BLaER1 treated with 17β-estradiol and CSF1 and Interleukin-3, amounts not matched to agents 10 nM and 100 nM (cell line): ENCODE measurements at regions not wholly inside any gene's neighbourhood (a gene's known extent, or its start where the extent isn't known, plus 50 kb on each side); places are given as distances from the start of the nearest gene placed in this dataset.
"Not testable (repeated sequence)": the region's sequence is repeated elsewhere in the genome, so short reads cannot be mapped to it uniquely, and the experiment has no call there.

Experiments
- H3K27ac ChIP-seq, 11 experiments: shearing (Covaris generic); formaldehyde crosslinking; 2 replicates each; pipeline ENCODE4 v1.8.1; 2022
- H3K27me3 ChIP-seq, 11 experiments: shearing (Covaris generic); formaldehyde crosslinking; 2 replicates each; pipeline ENCODE4 v1.8.1; 2022
- H3K36me3 ChIP-seq, 11 experiments: shearing (Covaris generic); formaldehyde crosslinking; 2 replicates each; pipeline ENCODE4 v1.8.1; 2022
- H3K4me1 ChIP-seq, 10 experiments: shearing (Covaris generic); formaldehyde crosslinking; 2 replicates each; pipeline ENCODE4 v1.8.1; 2022
- H3K4me2 ChIP-seq, 11 experiments: shearing (Covaris generic); formaldehyde crosslinking; 2 replicates each; pipeline ENCODE4 v1.8.1; 2022
- H3K4me3 ChIP-seq, 10 experiments: shearing (Covaris generic); formaldehyde crosslinking; 2 replicates each; pipeline ENCODE4 v1.8.1; 2022
- H3K9ac ChIP-seq, 11 experiments: shearing (Covaris generic); formaldehyde crosslinking; 2 replicates each; pipeline ENCODE4 v1.8.1; 2022
- H3K9me3 ChIP-seq, 11 experiments: shearing (Covaris generic); formaldehyde crosslinking; replicated peaks in 1 of 11; 2 replicates each; pipeline ENCODE4 v1.8.1; 2022
- H4K20me1 ChIP-seq, 11 experiments: shearing (Covaris generic); formaldehyde crosslinking; 2 replicates each; pipeline ENCODE4 v1.8.1; 2022
- Cebpa-rat ChIP-seq, 11 experiments: shearing (Covaris generic); IDR thresholded peaks; 2 replicates each; pipeline ENCODE4 v1.8.1; 2022

DNA sequence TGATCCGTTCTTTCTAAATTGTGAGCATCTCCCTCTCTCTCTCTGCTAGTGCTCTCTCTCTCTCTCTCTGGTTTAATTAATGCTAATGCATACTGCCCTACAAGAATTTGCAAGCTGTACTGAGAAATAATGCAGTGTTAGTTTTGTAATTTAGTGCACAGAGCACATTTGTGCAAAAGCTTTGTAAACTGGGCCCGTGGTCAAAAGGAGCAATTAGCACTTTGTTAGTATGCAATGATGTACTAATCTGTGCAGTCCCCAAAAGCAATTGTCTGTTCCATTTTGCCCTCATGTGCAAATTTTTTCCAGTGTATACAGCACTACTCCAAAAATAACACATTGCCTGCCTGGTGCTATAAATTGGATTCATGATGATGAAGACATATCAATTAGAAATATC, 184.6 kb upstream of the CMC1 start:
- no peak for TF ChIP-seq Cebpa-rat (IDR thresholded peaks at IDR 0.05)
- Histone ChIP-seq H3K9ac (no peak overlapping the region), H3K4me1 (peaks cover 0 to 9% (median 0%) of the 10 kb centered on the region in 10 experiments; a peak in 2 of 20 replicates), H3K4me3 (no peak overlapping the region), H3K27ac (no peak overlapping the region), H3K27me3 (no peaks in the 10 kb centered on the region), H3K36me3 (no peaks in the 10 kb centered on the region), H3K9me3 (no peaks in the 10 kb centered on the region), H4K20me1 (no peaks in the 10 kb centered on the region), H3K4me2 (no peak overlapping the region)

DNA sequence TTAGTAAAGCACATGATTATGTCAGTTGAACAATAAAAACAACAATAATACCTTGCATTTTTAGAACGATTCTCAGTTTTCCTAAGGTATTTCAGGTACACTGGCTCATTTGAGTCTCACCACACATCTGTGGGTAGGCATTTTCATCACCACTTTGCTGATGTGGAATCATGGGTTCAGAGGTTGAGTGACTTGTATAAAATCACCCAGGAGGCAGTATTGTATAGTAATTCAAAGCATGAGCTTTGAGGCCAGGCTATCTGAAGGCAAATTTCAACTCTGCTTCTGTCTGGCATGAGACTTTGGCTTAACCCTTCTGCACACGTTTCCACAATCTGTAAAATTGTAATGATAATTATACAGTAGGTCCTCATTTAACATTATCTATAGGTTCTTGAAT, 183.9 kb upstream of the CMC1 start:
- Histone ChIP-seq H4K20me1 (no peaks in the 10 kb centered on the region), H3K9ac (no peak overlapping the region), H3K4me2 (no peak overlapping the region), H3K36me3 (no peaks in the 10 kb centered on the region), H3K4me1 (peaks cover 0 to 9% (median 0%) of the 10 kb centered on the region in 10 experiments; a peak in 2 of 20 replicates), H3K27ac (no peak overlapping the region), H3K9me3 (no peaks in the 10 kb centered on the region), H3K4me3 (no peak overlapping the region), H3K27me3 (no peaks in the 10 kb centered on the region)
- no peak for TF ChIP-seq Cebpa-rat (IDR thresholded peaks at IDR 0.05)

DNA sequence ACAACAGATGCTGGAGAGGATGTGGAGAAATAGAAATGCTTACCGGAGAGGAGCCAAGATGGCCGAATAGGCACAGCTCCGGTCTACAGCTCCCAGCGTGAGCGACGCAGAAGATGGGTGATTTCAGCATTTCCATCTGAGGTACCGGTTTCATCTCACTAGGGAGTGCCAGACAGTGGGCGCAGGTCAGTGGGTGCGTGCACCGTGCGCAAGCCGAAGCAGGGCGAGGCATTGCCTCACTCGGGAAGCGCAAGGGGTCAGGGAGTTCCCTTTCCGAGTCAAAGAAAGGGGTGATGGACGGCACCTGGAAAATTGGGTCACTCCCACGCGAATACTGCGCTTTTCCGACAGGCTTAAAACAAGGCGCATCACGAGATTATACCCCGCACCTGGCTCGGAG, 182.2 kb upstream of the CMC1 start:
- H3K4me2 ChIP-seq, H3K4me3 ChIP-seq, H3K4me1 ChIP-seq, H3K9ac ChIP-seq, H3K27ac ChIP-seq, H3K27me3 ChIP-seq, H4K20me1 ChIP-seq, H3K36me3 ChIP-seq, H3K9me3 ChIP-seq: not testable (repeated sequence)

DNA sequence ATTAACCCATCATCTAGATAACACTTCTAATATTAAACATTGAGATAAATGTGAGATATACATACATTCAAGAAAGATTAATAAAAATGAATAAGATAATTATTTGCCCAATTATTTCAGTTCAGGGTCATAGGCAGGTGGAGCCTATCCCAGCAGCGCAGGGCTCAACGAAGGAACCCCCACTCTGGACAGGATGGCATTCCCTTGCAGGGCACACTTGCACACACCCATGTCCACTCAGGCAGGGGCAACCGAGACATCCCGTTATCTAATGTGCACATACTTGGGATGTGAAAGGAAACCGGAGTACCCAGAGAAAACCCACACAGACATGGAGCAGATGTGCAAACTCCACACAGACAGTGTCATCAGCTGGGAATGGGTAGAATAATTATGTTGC, 175.4 kb upstream of the CMC1 start:
- Histone ChIP-seq H3K27ac (no peak overlapping the region), H3K4me1 (no peaks in the 10 kb centered on the region), H4K20me1 (no peaks in the 10 kb centered on the region), H3K4me3 (no peak overlapping the region), H3K36me3 (no peaks in the 10 kb centered on the region), H3K4me2 (no peak overlapping the region), H3K9me3 (peaks cover 0 to 10% (median 6%) of the 10 kb centered on the region in 11 experiments; a peak in 11 of 22 replicates), H3K9ac (no peak overlapping the region), H3K27me3 (no peaks in the 10 kb centered on the region)
- TF ChIP-seq Cebpa-rat (IDR thresholded peaks at IDR 0.05), result no peak

DNA sequence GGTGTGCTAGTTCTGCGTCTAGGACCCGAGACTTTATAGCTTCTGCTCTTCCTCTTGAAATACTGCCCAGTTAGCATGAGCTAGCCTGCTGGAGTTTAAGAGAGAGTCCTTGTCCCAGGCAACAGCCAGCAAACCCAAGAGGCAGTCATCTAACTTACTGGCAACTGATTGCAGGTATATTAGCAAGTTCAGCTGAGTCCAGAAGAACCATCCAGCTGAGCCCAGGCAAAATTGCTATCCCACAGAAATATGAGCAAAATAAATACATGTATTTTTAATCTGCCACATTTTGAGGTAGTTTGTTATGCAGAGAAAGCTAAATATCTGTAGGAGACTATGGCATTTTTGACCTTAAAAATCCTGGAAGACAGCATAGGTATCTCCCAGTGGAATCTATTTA, 174.4 kb upstream of the CMC1 start:
- peaks cover 0 to 10% (median 6%) of the 10 kb centered on the region in 11 experiments; a peak in 11 of 22 replicates for H3K9me3 ChIP-seq
- H3K4me1 ChIP-seq, result no peaks in the 10 kb centered on the region
- no peaks in the 10 kb centered on the region for H3K27me3 ChIP-seq
- TF ChIP-seq Cebpa-rat (IDR thresholded peaks at IDR 0.05), result no peak
- H3K9ac ChIP-seq, result no peak overlapping the region
- no peak overlapping the region for H3K4me3 ChIP-seq
- no peak overlapping the region for H3K27ac ChIP-seq
- H3K36me3 ChIP-seq, result no peaks in the 10 kb centered on the region
- no peaks in the 10 kb centered on the region for H4K20me1 ChIP-seq
- H3K4me2 ChIP-seq, result no peak overlapping the region

DNA sequence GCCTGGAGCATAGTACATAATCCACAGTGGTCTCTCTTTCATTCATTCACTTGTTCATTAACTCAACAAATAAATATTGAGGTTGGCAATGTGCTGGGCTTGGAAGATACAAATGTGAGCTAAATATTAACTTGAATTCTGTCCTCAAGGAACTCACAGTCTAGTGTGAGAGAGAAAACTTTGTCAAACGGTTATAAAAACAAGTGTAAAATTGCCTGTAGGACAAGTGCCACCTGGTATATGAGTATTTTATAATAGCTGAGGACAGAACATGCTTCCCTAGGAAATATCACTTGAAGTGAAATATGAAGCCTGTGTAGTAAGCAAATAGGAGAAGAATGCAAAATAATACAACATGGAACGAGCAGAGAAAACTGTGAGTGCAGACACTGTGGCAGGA, 173.1 kb upstream of the CMC1 start:
- no peaks in the 10 kb centered on the region for H3K4me1 ChIP-seq
- no peak overlapping the region for H3K4me2 ChIP-seq
- H3K4me3 ChIP-seq, result no peak overlapping the region
- H3K9ac ChIP-seq, result no peak overlapping the region
- no peak for TF ChIP-seq Cebpa-rat (IDR thresholded peaks at IDR 0.05)
- no peaks in the 10 kb centered on the region for H3K27me3 ChIP-seq
- no peaks in the 10 kb centered on the region for H4K20me1 ChIP-seq
- H3K36me3 ChIP-seq, result no peaks in the 10 kb centered on the region
- H3K9me3 ChIP-seq, result peaks cover 0 to 10% (median 6%) of the 10 kb centered on the region in 11 experiments; a peak in 11 of 22 replicates
- H3K27ac ChIP-seq, result no peak overlapping the region

DNA sequence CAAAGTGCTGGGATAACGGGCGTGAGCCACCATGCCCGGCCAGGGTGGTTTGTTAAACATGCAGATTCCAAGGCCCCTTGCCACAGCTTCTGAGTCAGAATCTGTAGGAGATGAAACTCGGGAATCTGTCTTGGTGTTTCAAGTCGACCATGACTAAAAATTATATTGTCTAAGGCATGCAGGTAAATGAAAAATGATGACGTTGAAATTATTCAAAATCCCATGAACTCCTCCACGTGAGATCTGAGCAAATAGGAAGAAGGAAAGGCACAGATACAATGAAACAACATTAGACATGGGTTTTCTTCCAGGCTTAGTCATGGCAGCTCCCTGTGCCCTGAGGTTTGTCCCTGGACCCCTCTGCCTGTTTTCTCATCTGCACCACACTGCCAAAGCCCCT, 172.0 kb upstream of the CMC1 start:
- H3K4me2 ChIP-seq, result no peak overlapping the region
- TF ChIP-seq Cebpa-rat (IDR thresholded peaks at IDR 0.05), result no peak
- H4K20me1 ChIP-seq, result no peaks in the 10 kb centered on the region
- H3K27me3 ChIP-seq, result no peaks in the 10 kb centered on the region
- H3K36me3 ChIP-seq, result no peaks in the 10 kb centered on the region
- H3K9ac ChIP-seq, result no peak overlapping the region
- no peak overlapping the region for H3K27ac ChIP-seq
- no peak overlapping the region for H3K4me3 ChIP-seq
- H3K9me3 ChIP-seq, result peaks cover 0 to 10% (median 6%) of the 10 kb centered on the region in 11 experiments; a peak in 11 of 22 replicates
- H3K4me1 ChIP-seq, result no peaks in the 10 kb centered on the region

DNA sequence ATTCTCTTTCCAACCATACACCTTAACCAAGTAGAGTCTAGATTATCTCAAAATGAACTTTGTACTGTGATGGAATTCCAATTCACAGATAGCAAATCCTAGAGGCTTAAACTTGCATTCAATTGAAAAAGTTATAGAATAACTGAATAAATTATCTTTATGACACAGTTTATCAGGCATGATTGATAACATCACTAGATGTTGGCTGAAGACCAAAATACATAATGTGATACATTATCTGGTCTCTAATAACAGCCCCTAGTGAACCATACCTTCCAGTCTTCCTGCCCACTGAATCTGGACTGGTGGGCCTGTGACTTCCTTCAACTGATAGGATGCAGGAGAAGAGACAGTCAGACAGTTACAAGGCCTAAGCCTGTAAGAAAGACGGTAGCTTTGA, 165.2 kb upstream of the CMC1 start:
- Histone ChIP-seq H3K36me3 (no peaks in the 10 kb centered on the region), H3K27me3 (no peaks in the 10 kb centered on the region), H3K27ac (no peak overlapping the region), H3K4me2 (no peak overlapping the region), H3K9ac (no peak overlapping the region), H3K4me3 (no peak overlapping the region), H4K20me1 (no peaks in the 10 kb centered on the region), H3K9me3 (peaks cover 0 to 4% (median 0%) of the 10 kb centered on the region in 11 experiments; a peak in 1 of 22 replicates), H3K4me1 (no peaks in the 10 kb centered on the region)
- no peak for TF ChIP-seq Cebpa-rat (IDR thresholded peaks at IDR 0.05)

DNA sequence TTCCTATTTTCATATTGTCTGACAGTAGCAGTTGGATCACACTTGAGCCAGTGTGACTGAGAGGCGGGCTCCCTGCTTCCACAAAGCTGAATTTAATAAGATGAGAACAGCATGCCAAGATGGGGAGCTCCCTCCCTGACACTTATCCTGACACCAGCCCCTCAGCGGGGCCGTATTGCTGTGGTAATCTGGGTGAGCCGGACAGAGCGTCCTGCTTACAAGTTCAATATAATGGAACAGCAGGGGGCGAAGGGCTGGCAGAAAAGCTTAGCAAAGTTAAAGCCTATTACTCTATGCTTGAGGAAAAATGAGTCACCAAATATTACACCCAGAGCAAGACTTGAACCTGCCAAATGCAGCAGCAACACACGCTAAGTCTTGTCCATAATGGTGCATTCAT, 163.8 kb upstream of the CMC1 start:
- Histone ChIP-seq H3K4me1 (no peaks in the 10 kb centered on the region), H3K36me3 (no peaks in the 10 kb centered on the region), H3K4me3 (no peak overlapping the region), H3K9ac (no peak overlapping the region), H3K4me2 (no peak overlapping the region), H3K9me3 (peaks cover 0 to 4% (median 0%) of the 10 kb centered on the region in 11 experiments; a peak in 1 of 22 replicates), H4K20me1 (no peaks in the 10 kb centered on the region), H3K27me3 (no peaks in the 10 kb centered on the region), H3K27ac (no peak overlapping the region)
- no peak for TF ChIP-seq Cebpa-rat (IDR thresholded peaks at IDR 0.05)

DNA sequence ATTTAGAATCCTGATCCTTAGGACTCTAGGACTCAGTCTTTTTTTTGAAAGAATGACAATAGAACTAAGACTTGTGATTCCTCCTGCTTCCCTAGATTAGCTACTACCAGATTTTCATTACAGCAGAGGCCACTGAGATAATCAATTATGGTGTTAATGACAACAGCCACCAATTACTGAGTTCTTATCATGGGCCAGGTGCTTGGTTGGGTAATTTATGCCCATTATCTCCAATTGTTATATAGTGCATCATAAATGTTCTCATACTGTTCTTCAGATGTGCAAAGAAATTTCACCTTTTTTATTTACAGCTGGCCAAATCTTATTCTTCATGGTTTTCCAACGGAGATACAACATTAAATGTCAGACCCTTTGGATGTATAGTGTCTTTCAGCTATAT, 162.9 kb upstream of the CMC1 start:
- no peak overlapping the region for H3K9ac ChIP-seq
- peaks cover 0 to 4% (median 0%) of the 10 kb centered on the region in 11 experiments; a peak in 1 of 22 replicates for H3K9me3 ChIP-seq
- no peaks in the 10 kb centered on the region for H3K36me3 ChIP-seq
- no peaks in the 10 kb centered on the region for H3K27me3 ChIP-seq
- no peak for TF ChIP-seq Cebpa-rat (IDR thresholded peaks at IDR 0.05)
- no peaks in the 10 kb centered on the region for H3K4me1 ChIP-seq
- H3K4me3 ChIP-seq, result no peak overlapping the region
- H4K20me1 ChIP-seq, result no peaks in the 10 kb centered on the region
- H3K4me2 ChIP-seq, result no peak overlapping the region
- no peak overlapping the region for H3K27ac ChIP-seq
